ENCODE measurements at regions not wholly inside any gene's neighbourhood (a gene's known extent, or its start where the extent isn't known, plus 50 kb on each side); places are given as distances from the start of the nearest gene placed in this dataset.

DNA sequence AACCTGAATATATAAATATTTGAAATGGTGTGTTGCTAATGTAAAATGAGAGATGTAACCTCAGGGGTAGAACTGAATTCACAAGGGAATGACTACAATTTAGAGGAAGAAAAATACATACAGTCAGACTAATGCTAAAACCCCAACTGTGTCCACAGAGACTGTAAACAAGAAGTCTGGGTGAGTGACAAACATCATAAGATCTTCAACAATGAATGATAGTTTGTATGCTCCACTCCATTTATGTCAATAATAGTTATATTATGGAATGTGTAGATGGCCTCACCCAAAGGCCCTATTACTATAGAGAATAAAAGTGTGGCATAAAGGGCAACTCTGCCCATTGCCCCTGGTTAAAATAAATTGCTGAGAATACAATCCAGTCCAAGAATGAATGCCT is 102.9 kb downstream of the CETN3 start:
- in situ Hi-C loops (cut with HindIII; ENCODE audit: low pct_unique_long_range_greater_than_20kb, low sequenced_read_pairs), result no loop called here
- DNase-seq (ENCODE audit: low read depth in 1 of 2, low spot score in 1 of 2), result peak in 1 of 2 experiments; percentile 68
- TF ChIP-seq JUND (IDR thresholded peaks at IDR 0.05; ENCODE audit: low read depth), result no peak

- no peak for DNase-seq (ENCODE audit: low read depth in 1 of 2, low spot score in 1 of 2)
- in situ Hi-C loops (cut with HindIII; ENCODE audit: low pct_unique_long_range_greater_than_20kb, low sequenced_read_pairs), result no loop called here
- TF ChIP-seq JUND (IDR thresholded peaks at IDR 0.05; ENCODE audit: low read depth), result no peak
Observed at GRCh38 chr5:90305041-90305720, 104.4 kb downstream of the CETN3 start.

DNA sequence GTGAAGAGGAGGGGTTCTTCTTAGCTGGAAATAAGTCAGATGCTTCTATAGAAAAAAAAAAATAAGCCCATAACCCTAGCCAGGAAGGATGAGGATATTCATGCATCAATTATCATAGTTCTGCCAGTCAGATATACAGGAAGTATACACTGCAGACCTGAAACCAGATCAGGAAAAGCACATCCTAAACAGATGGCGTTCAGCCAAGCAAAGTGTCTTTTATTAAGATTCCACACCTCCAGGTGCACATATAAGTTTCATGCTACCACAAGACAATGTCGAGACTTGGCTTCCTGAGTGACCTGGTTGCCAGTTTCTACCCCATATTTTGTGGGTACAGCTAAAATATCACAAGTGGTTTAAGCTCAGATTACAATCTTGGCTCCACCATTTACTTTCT is 108.3 kb downstream of the CETN3 start:
- no peak for DNase-seq (ENCODE audit: low read depth in 1 of 2, low spot score in 1 of 2)
- TF ChIP-seq JUND (IDR thresholded peaks at IDR 0.05; ENCODE audit: low read depth), result no peak
- in situ Hi-C loops (cut with HindIII; ENCODE audit: low pct_unique_long_range_greater_than_20kb, low sequenced_read_pairs), result no loop called here

DNA sequence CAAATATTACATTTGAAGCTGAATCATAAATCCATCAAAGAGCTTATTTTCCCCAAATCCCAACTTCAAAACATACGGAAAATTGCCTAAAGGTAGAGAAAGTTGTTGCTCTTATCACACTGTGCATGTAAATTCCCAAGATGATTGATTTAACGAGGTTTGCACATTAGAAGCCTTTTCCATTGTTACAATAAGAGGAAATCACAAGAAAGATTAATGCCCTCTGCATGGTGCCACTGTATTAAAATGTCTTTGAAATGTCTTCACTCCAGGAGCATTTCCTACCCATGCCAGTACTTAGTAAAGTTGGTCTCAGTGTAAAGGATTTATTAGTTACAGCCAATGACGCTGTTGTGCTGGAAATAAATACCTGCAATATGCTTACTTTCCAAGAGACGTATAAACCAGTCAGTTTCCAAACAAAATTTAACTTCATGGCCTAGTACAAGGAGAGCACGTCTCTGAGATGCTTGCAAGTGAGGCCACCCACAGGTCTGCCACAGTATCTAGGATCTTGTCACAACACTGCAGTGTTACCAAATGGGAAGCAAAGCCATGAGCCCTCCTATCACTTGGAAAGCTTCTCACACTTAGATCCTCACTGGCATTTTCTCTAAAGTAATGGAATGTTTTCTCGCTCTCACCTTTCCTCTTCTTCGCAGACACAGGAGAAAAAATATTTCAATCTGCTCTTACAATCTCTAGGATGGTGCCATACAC is 112.4 kb downstream of the CETN3 start:
- DNase-seq (ENCODE audit: low read depth in 1 of 2, low spot score in 1 of 2), result no peak
- in situ Hi-C loops (cut with HindIII; ENCODE audit: low pct_unique_long_range_greater_than_20kb, low sequenced_read_pairs), result no loop called here
- TF ChIP-seq JUND (IDR thresholded peaks at IDR 0.05; ENCODE audit: low read depth), result no peak

DNA sequence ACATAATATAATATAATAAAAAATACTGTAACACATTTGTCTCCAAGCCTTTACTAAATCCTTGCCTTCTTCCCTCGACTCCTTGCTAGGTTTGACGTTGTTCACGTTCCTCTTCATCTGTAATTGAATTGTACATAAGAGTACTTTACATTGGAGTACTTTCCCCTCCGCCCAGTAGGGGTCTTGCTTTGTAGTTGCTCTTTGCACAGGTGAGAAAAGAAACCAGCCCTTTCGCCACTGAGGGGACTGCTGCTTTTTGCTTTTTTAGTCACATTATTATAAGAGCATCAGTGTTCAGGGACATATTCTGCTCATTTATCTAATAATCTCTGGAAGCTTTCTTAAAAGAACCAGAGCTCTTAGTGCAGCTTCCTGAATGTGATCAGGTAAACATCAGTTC is 115.0 kb downstream of the CETN3 start:
- no peak for TF ChIP-seq JUND (IDR thresholded peaks at IDR 0.05; ENCODE audit: low read depth)
- no peak for DNase-seq (ENCODE audit: low read depth in 1 of 2, low spot score in 1 of 2)
- in situ Hi-C loops (cut with HindIII; ENCODE audit: low pct_unique_long_range_greater_than_20kb, low sequenced_read_pairs), result no loop called here

GRCh38 chr5:90293931-90294330 is 115.6 kb downstream of the CETN3 start:
- no peak for DNase-seq (ENCODE audit: low read depth in 1 of 2, low spot score in 1 of 2)
- in situ Hi-C loops (cut with HindIII; ENCODE audit: low pct_unique_long_range_greater_than_20kb, low sequenced_read_pairs), result no loop called here
- TF ChIP-seq JUND (IDR thresholded peaks at IDR 0.05; ENCODE audit: low read depth), result no peak

DNA sequence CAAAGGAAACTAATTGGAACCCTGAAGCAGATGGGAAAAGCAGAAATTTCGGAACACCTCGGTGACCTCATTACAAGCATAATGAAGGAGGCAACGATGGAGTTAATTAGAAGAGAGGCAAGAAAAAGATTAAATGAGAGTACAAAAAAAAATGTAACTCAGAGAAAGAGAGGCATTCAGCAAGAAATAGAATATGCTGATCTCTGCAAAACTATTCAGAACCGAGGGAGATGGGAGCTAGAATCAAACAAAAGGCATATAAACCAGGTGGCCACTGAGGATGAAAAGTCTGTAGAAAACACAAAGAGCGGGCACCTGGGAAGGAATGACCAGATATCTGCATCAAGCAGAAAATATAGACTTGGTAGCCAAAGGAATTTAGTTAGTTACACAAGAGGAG is 118.9 kb downstream of the CETN3 start:
- TF ChIP-seq JUND (IDR thresholded peaks at IDR 0.05; ENCODE audit: low read depth), result no peak
- no peak for DNase-seq (ENCODE audit: low read depth in 1 of 2, low spot score in 1 of 2)
- in situ Hi-C loops (cut with HindIII; ENCODE audit: low pct_unique_long_range_greater_than_20kb, low sequenced_read_pairs), result no loop called here

GRCh38 chr5:90289837-90290236 is 119.7 kb downstream of the CETN3 start:
- no peak for TF ChIP-seq JUND (IDR thresholded peaks at IDR 0.05; ENCODE audit: low read depth)

GRCh38 chr5:90287036-90287435 is 122.5 kb downstream of the CETN3 start:
- no peak for DNase-seq (ENCODE audit: low read depth in 1 of 2, low spot score in 1 of 2)
- in situ Hi-C loops (cut with HindIII; ENCODE audit: low pct_unique_long_range_greater_than_20kb, low sequenced_read_pairs), result no loop called here
- TF ChIP-seq JUND (IDR thresholded peaks at IDR 0.05; ENCODE audit: low read depth), result no peak

More at GRCh38 chr5:90289837-90290236, 119.7 kb downstream of the CETN3 start:
- in situ Hi-C loops (cut with HindIII; ENCODE audit: low pct_unique_long_range_greater_than_20kb, low sequenced_read_pairs), result no loop called here
- no peak for DNase-seq (ENCODE audit: low read depth in 1 of 2, low spot score in 1 of 2)

GRCh38 chr5:90285581-90285980 is 124.0 kb downstream of the CETN3 start:
- no peak for TF ChIP-seq JUND (IDR thresholded peaks at IDR 0.05; ENCODE audit: low read depth)
- DNase-seq (ENCODE audit: low read depth in 1 of 2, low spot score in 1 of 2), result no peak
- in situ Hi-C loops (cut with HindIII; ENCODE audit: low pct_unique_long_range_greater_than_20kb, low sequenced_read_pairs), result no loop called here

- no peak for DNase-seq (ENCODE audit: low read depth in 1 of 2, low spot score in 1 of 2)
- in situ Hi-C loops (cut with HindIII; ENCODE audit: low pct_unique_long_range_greater_than_20kb, low sequenced_read_pairs), result no loop called here
- TF ChIP-seq JUND (IDR thresholded peaks at IDR 0.05; ENCODE audit: low read depth), result no peak
Observed at GRCh38 chr5:90284375-90284774, 125.2 kb downstream of the CETN3 start.

DNA sequence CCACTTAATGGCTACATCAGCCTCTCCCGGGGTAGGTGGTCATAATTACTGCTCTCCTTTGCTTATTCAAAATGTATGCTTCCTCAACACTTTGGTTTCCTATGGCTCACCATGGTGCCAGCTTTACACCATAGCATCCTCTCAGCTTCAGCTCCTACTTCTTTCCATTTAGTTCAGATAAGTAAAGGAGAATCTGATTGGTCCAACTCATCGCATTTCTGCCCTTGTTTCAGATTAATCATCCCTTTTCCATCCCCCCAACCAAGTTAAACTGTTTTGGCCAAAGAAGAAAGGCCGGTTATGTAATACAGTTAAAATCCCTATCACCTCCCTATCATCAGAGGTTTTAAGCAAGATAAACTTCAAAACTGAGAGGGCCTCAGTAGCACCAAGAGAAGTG is 130.5 kb downstream of the CETN3 start:
- DNase-seq (ENCODE audit: low read depth in 1 of 2, low spot score in 1 of 2), result no peak
- TF ChIP-seq JUND (IDR thresholded peaks at IDR 0.05; ENCODE audit: low read depth), result no peak
- in situ Hi-C loops (cut with HindIII; ENCODE audit: low pct_unique_long_range_greater_than_20kb, low sequenced_read_pairs), result no loop called here

DNA sequence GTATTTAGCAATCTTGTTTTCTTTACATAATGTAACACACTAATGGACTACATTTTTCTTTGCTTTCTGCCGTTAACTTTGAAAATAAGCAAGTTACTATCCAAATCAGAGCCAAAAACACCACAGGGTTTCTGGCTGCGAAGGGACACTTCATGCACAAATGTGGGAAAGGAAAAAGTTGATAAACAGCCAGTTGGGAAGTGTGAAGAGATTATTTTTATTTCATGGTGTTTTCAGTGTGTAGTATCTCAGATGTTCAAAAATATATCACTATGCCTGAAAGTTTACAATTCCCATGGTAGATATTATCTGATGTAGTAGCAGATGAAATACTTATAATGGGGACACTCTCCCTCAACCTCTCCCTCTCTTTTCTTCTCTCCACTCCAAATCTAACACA is 135.3 kb downstream of the CETN3 start:
- no peak for TF ChIP-seq JUND (IDR thresholded peaks at IDR 0.05; ENCODE audit: low read depth)
- no peak for DNase-seq (ENCODE audit: low read depth in 1 of 2, low spot score in 1 of 2)
- in situ Hi-C loops (cut with HindIII; ENCODE audit: low pct_unique_long_range_greater_than_20kb, low sequenced_read_pairs), result no loop called here

Measured in T47D (cell line).